HG02798 (cell line): ENCODE measurements at regions not wholly inside any gene's neighbourhood (a gene's known extent, or its start where the extent isn't known, plus 50 kb on each side); places are given as distances from the start of the nearest gene placed in this dataset.

Source experiments
- ATAC-seq: cut with Tn5 transposase; IDR thresholded peaks from one replicate; pipeline ENCODE4 v1.9.1; 2021; ENCODE audit warnings: mild to moderate bottlenecking; ENCODE audit not compliant: unreplicated experiment, poor library complexity

- ATAC-seq = no peak
Observed at GRCh38 chr10:130423455-130424305, 287.5 kb downstream of the GLRX3 start.

GRCh38 chr10:130424418-130424817 lies 288.2 kb downstream of the GLRX3 start:
- ATAC-seq = no peak

GRCh38 chr10:130425169-130425568 lies 289.0 kb downstream of the GLRX3 start:
- ATAC-seq = no peak

GRCh38 chr10:130425881-130426435 lies 289.8 kb downstream of the GLRX3 start:
- ATAC-seq = no peak

- no peak for ATAC-seq
Observed at GRCh38 chr10:130427216-130427722, 291.1 kb downstream of the GLRX3 start.

- ATAC-seq = no peak
Observed at GRCh38 chr10:130428936-130429335, 292.7 kb downstream of the GLRX3 start.

GRCh38 chr10:130429809-130430208 lies 293.6 kb downstream of the GLRX3 start:
- no peak for ATAC-seq

- no peak for ATAC-seq
Observed at GRCh38 chr10:130430291-130430690, 294.1 kb downstream of the GLRX3 start.

- no peak for ATAC-seq
Observed at GRCh38 chr10:130430852-130431704, 294.9 kb downstream of the GLRX3 start.

GRCh38 chr10:130432271-130432670 lies 296.1 kb downstream of the GLRX3 start:
- ATAC-seq = no peak

- ATAC-seq = no peak
Observed at GRCh38 chr10:130432850-130433249, 296.7 kb downstream of the GLRX3 start.

GRCh38 chr10:130434446-130435385 lies 298.5 kb downstream of the GLRX3 start:
- no peak for ATAC-seq

GRCh38 chr10:130435961-130436360 lies 299.8 kb downstream of the GLRX3 start:
- no peak for ATAC-seq

- no peak for ATAC-seq
Observed at GRCh38 chr10:130438861-130439260, 302.7 kb downstream of the GLRX3 start.

GRCh38 chr10:130439766-130440165 lies 303.6 kb downstream of the GLRX3 start:
- ATAC-seq = no peak

GRCh38 chr10:130440494-130440893 lies 304.3 kb downstream of the GLRX3 start:
- ATAC-seq = no peak

- no peak for ATAC-seq
Observed at GRCh38 chr10:130440971-130441370, 304.8 kb downstream of the GLRX3 start.

GRCh38 chr10:130443066-130443465 lies 306.9 kb downstream of the GLRX3 start:
- no peak for ATAC-seq

GRCh38 chr10:130453036-130453720 lies 317.0 kb downstream of the GLRX3 start:
- no peak for ATAC-seq
